Ramos (cell line): ENCODE measurements at regions not wholly inside any gene's neighbourhood (a gene's known extent, or its start where the extent isn't known, plus 50 kb on each side); places are given as distances from the start of the nearest gene placed in this dataset.

ENCODE experiments used
- in situ Hi-C: fragments of 300-500 bp; cut with MboI; formaldehyde crosslinking; loops from one replicate; pipeline ENCODE4 v1.14.3; 2022; ENCODE audit warnings: low sequenced_read_pairs; ENCODE audit not compliant: unreplicated experiment

GRCh38 chr10:3949711-3950110, 164.7 kb upstream of the KLF6 start:
- in situ Hi-C loops: no loop called here

- in situ Hi-C loops: no loop called here
Measured at GRCh38 chr10:3948843-3949242, 163.8 kb upstream of the KLF6 start.

DNA sequence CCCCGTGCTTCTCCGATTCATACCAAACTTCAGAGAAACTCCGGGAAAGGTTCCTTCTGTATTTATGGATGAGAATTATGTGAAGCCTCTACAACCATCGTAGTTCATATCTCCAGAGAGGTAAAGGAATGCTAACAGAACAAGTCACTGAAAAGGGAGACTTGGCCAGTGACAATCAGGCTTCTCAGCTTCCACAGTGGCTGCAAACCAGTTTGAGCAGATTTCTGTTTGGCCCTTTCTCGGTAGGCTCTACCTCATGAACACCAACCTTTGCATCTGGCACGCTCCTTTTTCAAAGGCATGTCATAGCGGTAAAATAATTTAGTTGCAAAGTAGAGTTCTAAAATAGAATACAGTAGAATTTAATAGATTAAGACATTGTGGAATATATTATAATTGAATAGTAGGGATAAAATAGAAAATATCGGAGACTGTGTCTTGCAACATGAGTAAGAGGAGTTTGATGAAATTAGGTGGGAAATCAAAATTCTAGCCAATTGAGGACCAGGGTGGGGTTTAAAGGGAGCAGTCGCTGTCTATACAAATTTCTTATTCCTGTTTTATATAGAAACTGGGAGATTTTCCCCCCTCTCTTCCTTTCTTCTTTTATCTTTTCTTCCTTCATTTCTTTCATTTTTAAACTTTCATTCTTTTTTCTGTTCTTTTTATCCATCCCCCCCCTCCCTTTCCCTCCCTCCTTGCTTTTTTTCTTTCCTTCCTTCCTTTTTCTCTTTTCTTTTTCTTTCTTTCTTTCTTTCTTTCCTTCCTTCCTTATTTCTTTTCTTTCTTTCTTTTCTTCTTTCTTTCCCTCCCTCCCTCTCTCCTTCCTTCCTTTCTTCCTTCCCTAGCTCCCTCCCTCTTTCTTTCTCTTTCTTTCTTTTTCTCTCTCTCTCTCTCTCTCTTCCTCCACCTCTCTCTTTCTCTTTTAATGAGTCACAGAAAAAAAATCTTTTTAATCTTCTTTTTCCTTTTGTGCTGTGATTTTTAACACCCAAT, 161.5 kb upstream of the KLF6 start:
- in situ Hi-C loops: no loop called here

GRCh38 chr10:3945026-3945425, 160.0 kb upstream of the KLF6 start:
- in situ Hi-C loops: no loop called here

DNA sequence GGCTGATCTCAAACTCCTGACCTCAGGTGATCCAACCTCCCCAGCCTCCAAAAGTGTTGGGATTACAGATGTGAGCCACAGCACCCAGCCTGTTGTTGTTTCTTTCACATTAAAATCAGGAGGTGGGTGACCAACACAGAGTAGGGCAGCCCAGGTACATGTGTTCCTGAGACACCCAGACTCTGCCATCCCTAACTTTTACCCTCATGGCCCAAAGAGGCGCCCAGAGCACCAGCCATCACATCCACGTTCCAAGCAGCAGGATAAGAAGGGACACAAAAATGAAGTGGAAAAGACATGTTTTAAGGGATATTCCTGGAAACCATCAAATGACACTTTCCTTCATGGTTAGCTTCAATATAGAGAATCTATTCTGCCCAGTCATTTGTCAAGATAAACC, 159.6 kb upstream of the KLF6 start:
- in situ Hi-C loops: no loop called here

GRCh38 chr10:3943695-3944257, 158.8 kb upstream of the KLF6 start:
- in situ Hi-C loops: no loop called here

DNA sequence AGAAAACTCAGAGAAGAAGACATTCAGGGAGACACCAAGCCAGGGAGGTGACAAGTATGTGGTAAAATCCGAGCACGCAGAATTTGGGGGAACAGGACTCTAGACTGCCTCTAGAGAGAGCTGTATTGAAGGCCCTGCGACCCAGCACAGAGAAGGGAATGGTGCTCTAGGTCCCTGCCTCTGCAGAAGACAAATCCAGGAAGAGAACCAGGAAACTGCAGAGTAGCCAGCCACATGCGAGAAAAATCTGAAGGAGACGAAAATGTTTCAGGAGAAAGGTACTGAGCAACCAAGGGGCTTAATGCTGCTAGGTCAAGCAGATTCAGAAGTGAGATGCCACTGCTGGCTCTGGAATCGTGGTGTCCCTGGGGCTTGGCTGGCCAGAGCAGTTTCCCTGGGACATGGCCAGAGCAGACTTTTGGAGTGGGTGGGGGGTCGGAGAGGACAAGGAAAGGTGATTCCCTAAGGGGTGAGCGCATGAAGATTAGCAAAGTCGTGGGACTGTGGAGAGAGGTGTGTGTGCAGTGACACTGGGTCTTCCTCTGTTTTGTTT, 158.0 kb upstream of the KLF6 start:
- in situ Hi-C loops: no loop called here

- in situ Hi-C loops: no loop called here
Measured at GRCh38 chr10:3941676-3942075, 156.7 kb upstream of the KLF6 start.

- in situ Hi-C loops: no loop called here
Measured at GRCh38 chr10:3936422-3937040, 151.5 kb upstream of the KLF6 start.

GRCh38 chr10:3935933-3936359, 150.9 kb upstream of the KLF6 start:
- in situ Hi-C loops: no loop called here

DNA sequence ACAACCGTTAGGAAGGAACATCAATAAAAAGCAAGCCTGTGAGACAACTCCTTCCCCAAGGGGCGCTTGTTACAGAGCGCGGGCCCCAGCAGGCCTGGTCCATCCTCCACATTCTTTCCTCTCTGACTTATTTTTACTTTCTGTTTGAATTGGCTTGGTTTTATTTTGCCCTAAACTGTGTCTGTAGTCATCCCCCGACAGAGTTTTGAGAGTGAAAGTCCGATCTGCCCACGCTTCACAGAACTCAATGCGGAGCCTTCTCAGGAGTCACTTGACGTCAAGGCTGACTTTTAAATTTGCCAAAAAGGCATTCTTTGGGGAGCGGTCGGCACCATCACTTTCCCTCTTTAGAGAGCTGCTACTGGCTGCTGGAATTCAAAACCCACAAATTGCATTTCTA, 150.1 kb upstream of the KLF6 start:
- in situ Hi-C loops: no loop called here

DNA sequence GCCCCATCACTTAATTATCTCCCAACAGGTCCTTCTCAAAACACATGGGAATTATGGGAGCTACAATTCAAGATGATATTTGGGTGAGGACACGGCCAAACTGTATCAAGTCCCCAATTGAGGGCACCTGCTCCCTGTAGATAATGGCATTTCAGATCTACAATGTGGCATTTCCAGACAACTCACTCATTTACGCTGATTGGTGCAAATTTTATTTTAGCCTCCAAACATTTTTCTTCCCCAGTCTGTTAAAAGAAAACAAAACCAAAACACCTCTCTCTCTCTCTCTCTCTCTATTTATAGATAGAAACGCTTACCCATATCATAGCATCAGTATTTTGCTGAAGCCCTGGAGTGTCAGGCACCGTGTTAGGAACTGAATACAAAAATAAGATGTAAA, 148.7 kb upstream of the KLF6 start:
- in situ Hi-C loops: no loop called here

DNA sequence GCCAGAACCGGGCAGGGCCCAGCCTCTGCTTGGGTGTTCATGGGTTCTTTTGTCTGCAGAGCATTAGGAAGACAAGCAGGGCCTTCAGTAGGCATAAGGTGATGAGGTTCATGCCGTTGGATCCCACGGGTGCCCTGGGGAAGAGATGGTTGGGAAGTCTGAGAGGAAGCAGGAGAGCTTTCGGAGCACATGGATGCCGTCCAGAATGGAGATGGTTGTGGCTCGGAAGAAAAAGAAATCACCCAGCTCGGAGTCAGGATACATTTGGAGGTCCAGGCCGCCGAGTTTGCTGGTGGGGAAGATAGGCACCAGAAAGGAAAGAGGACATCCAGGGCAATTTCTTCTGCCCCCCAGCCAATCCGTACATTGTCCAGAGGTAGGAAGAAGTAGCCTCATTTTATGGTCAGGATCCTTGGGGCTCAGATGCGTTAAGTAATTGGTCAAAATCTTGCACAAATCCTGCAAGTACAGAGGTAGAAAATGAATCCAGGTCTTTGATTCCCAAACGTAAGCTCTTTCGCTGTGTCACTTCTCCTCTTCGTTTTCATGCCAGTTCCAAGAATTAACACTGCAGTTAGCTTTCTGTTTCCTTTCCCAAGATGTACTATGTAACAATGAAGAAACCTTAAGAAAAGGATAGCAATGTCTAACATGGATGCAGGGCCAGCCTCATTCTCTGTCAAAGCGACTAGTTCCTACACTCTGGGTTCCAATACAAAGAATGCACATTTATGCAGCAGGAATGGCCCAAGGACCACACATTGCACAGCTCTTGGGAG, 147.8 kb upstream of the KLF6 start:
- in situ Hi-C loops: no loop called here

DNA sequence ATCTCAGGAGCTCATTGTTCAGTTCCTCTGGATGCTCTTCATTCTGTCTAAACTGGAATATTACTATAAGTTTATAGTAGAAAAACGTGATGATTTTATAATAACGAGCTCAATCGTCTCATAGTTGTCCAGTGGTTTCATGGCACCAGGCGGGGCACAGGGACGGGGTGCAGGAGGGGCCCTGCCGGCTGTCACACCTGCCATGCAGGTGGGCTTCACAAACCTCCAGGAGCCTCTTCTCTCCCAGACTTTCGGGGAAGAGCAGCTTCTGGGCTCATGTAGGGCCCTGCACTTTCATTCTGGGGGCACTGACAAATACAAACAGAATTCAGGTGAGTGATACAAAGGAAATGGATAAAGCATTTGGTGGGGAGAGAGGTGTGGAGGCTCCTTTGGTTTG, 146.9 kb upstream of the KLF6 start:
- in situ Hi-C loops: no loop called here

GRCh38 chr10:3931224-3931623, 146.2 kb upstream of the KLF6 start:
- in situ Hi-C loops: no loop called here

DNA sequence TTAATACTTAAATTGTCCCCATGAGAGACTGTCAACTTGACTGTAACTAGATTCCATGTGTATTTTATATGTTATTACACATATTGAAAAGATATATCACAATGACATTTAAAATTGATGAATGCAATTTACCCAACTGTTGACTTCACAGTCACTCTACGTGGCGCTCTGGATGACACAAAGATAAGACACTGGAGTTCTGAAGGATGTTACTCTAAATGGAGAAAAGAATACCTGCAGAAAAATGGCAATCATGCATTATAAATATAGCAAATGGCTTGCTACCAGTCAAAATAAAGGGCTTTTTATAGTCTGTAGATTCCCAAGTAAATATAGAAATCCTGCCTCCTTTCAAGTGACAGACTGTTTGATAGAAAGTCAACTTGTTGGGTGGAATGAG, 143.6 kb upstream of the KLF6 start:
- in situ Hi-C loops: no loop called here

DNA sequence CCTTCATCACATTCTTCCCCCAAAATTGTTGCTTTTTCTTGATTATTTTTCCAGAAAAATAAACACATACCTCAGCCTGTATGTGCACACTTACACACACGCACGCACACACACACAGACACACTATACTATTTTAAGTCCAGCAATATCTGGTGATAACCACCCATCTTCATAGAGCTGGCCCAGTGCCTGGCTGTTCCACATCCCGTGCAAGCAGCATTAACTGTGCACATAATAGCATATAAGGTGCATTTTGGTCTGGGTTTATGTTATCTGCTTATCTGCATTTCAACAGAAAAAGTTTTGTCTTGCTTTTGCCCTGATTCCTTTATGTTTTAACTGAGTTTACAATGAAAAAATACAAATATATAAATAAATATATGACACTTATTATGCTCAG, 143.1 kb upstream of the KLF6 start:
- in situ Hi-C loops: no loop called here

DNA sequence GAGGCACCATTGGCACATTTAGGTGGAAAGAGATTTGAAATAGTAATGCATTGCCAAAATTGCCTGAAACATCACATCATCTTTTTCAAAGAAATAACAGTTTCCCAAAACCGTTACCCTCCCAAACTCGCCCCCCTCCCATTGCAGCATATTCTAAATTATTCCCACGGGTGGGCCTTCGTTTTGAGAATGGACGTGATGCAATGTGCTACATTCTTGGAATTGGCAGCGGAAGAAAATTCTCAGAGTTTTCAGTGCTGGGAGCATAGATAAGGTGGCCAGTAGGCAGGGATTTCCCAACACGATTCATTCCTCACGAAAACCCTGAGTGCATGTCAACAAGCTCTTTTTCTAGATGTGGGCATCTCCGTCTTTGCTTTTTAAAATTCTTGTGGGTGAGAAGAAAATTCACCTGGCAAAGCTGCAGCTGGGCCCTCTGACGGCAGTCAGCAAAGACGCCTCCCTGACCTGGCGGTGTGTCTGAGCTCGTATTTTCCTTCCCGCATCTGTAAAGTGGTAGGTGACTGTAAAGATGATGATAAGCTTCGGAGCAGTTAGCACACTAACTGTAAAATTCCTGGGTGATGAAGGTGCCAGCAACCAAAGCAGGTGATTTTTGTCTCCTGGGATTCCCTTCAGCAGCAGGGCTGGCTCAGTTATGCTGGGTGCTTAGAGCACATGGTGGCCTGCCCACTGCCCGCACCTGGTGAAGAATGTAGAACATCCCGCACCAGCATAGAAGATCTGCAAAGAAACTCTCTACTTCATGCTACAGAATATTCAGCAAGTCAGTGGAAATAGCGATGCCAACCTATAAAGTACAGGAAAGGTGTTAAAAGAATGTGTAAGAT, 141.9 kb upstream of the KLF6 start:
- in situ Hi-C loops: no loop called here

GRCh38 chr10:3926258-3926657, 141.2 kb upstream of the KLF6 start:
- in situ Hi-C loops: no loop called here
